GM21390 (cell line): ENCODE measurements at regions not wholly inside any gene's neighbourhood (a gene's known extent, or its start where the extent isn't known, plus 50 kb on each side); places are given as distances from the start of the nearest gene placed in this dataset.
"Not testable (repeated sequence)": the region's sequence is repeated elsewhere in the genome, so short reads cannot be mapped to it uniquely, and the experiment has no call there.

Experiments used
- ATAC-seq: cut with Tn5 transposase; IDR thresholded peaks from one replicate; pipeline ENCODE4 v1.9.1; 2021; ENCODE audit not compliant: unreplicated experiment

DNA sequence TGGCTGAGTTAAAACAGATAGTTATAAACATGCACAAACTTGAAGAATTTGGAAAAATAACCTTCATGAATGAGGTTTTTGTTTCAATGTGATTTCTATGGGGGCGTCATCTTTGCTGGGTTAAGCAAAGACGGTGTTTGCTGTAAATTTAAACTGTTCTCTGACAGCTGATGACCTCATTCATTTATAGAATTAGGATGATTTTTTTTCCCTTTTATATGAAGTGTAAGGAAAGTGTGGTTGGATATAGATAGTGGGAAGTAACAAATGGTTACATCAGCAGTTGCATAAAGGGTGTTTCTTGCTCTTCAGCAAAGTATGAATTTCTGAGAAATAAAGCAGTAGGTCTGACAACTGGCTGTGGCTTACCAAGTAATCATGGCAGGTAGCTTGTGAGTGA is 137.2 kb upstream of the CENPW start:
- ATAC-seq = no peak

DNA sequence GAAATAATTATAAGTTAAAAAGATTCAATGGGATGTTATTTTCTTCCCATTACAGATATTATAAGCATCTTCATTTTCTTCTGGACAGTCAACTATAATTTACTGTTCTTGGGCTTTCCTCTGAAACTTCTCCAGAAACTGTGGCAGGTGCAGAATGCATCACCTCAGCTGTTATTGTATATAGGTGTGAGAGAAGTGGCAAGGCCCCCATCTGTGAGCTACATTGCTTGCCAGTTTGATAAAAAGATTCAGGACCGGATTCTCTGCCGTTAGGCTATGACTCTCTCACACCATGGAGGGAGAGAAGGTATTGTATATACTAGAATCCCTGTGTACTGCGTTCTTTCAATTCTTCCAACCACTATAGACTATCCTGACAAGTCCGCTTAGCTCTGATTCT is 135.8 kb upstream of the CENPW start:
- no peak for ATAC-seq

GRCh38 chr6:126204598-126204997 is 135.3 kb upstream of the CENPW start:
- ATAC-seq = no peak

- no peak for ATAC-seq
These were observed 133.2 kb upstream of the CENPW start for GRCh38 chr6:126206504-126207246.

GRCh38 chr6:126210398-126211075 is 129.4 kb upstream of the CENPW start:
- no peak for ATAC-seq

- ATAC-seq = no peak
These were observed 122.4 kb upstream of the CENPW start for GRCh38 chr6:126217497-126217896.

DNA sequence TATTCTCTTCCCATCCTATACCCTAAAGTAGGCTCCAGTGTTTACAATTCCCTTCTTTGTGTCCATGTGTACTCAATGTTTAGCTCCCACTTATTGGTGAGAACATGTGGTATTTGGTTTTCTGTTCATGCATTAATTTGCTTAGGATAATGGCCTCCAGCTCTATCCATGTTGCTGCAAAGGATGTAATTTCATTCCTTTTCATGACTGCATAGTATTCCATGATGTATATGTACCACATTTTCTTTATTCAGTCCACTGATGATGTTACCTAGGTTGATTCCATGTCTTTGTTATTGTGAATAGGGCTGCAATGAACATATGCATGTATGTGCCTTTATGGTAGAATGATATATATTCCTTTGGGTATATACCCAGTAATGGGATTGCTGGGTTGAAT is 119.0 kb upstream of the CENPW start:
- not testable (repeated sequence) for ATAC-seq

DNA sequence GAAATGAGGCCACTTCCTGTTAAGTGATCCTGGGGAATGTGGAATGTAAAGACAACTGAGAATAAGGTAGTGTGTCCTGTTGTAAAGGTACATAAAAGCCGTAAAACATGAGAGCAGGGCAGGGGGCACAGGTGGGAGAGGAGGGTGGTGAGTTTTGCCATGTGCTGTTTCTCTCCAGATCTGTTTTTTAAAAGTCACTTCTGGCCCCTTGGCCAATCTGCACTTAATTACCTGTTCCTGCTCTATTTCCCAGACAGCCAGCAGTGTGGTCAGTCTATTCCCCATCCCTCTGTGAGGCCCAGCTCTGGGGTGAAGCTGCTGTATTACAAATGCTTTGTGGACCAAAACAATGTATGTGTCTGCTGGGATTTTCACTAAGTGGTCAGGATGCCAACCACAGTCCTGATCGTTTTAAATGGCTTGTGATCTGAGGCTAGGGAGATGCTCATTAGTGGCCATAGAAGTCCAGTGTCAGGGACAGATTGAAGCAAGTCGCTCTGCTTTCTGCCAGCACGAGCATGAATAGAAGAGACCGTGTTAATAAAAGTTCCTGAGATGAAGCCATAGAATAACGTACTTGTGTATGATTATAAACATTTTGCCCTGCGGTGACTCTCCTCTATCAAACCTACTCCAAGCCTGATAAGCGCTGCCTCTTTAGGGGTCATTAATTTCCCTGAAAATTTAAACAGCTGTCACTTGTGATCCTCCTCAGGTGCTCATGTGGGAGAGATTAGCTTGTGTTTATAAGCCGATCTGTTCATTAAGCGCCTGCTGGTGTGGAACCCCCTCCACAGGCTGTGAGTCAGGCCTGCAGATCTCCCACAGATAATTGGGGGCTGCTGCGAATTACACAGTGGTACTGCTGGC is 111.8 kb upstream of the CENPW start:
- no peak for ATAC-seq

DNA sequence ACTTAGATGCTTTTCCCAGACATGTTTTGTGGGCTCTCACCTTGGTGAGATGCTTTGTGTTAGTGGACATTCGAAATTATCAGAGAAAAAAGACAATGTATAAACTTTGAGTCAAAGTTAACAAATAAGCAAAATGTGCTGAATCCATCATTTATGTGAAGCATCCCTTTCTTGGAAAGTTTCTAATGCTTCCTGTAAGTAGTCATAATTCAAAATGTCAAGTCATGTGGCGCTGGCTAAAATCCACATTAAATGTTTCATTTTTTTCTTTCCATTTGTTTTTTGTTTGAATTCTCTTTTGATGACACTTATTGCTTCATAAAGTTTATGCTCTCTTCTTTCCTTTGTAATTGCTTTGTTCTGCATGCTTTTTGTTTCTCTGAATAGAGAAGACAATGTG is 107.2 kb upstream of the CENPW start:
- no peak for ATAC-seq

DNA sequence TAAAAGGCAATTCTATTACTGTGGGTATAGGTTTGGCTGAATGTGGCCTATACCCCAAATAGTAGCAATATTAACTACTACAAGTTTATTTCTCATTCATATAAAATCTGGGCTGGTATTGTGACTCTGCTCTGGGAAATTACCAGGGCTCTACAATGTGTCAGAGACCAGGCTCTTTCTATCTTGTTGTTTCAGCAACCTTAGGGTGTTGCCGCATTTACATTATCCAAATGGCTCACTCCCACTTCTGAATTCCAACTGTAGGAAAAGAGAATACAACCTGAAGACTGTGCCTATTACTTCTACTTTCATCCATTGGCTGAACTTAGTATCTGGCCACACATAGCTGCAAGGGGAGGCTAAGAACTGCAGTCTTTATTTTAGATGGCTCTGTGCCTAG is 106.7 kb upstream of the CENPW start:
- no peak for ATAC-seq

DNA sequence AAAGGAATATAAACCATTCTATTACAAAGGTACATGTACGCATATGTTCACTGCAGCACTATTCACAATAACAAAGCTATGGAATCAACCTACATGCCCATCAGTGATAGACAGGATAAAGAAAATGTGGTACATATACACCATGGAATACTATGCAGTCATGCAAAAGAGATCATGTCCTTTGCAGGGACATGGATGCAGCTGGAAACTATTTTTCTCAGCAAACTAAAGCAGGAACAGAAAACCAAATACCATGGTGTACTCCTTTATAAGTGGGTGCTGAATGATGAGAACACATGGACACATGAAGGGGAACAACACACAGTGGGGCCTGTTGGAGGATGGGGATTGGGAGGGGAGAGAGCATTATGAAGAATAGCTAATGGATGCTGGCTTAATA is 104.6 kb upstream of the CENPW start:
- ATAC-seq = no peak

GRCh38 chr6:126245077-126245476 is 94.8 kb upstream of the CENPW start:
- no peak for ATAC-seq

- no peak for ATAC-seq
These were observed 87.8 kb upstream of the CENPW start for GRCh38 chr6:126252154-126252553.

- ATAC-seq = no peak
These were observed 86.5 kb upstream of the CENPW start for GRCh38 chr6:126253431-126253830.

GRCh38 chr6:126258150-126258549 is 81.8 kb upstream of the CENPW start:
- no peak for ATAC-seq

- ATAC-seq = no peak
These were observed 78.0 kb upstream of the CENPW start for GRCh38 chr6:126261792-126262421.

GRCh38 chr6:126264265-126264664 is 75.7 kb upstream of the CENPW start:
- no peak for ATAC-seq

- ATAC-seq = no peak
These were observed 73.3 kb upstream of the CENPW start for GRCh38 chr6:126266664-126267063.

DNA sequence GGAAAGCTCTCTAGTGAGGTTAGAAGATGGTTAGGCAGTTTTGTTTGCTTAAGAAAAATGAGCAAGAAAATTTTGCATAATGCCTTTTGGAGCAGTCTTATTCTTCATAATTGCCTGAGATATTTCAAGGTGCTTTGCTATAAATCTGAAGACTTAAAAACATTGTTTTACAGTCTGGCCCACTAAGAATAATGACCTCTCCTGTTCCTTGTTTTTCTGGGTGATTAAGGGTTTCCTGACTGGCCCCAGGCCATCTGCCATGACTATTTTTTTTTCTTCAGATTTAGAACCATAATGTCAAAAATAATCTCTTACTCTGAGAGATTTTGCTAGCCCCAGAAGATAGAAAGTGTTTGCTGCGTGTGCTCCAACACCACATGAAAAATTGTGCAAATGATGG is 72.3 kb upstream of the CENPW start:
- peak; percentile 13 for ATAC-seq

GRCh38 chr6:126268092-126268491 is 71.8 kb upstream of the CENPW start:
- peak; percentile 73 for ATAC-seq

DNA sequence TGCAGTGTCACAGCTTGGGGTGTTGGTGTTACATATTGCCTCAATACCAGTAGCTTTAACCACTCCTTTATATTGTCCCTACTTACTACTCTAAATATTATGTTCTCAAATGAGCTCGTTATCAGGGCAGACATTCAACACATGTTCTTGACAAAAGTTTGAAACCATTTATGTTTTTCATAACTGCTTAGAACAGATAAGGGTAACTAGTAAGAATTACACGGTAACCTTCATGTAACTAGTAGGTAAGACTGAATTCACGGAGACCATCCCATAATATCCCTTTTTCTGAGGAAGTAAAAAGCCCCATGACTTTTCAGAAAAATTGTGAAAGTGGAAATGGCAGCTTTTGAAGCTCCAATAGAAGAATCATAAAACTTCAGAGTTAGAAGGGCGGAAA is 59.6 kb upstream of the CENPW start:
- no peak for ATAC-seq
